HepG2 (cell line): ENCODE measurements at regions not wholly inside any gene's neighbourhood (a gene's known extent, or its start where the extent isn't known, plus 50 kb on each side); places are given as distances from the start of the nearest gene placed in this dataset.

ENCODE experiments used
- ATAC-seq: fragments of 200-7000 bp; cut with Tn5 transposase; 3 replicates; pipeline ENCODE4 v1.9.1; 2020; ENCODE audit warnings: mild to moderate bottlenecking, moderate library complexity
- BruUV-seq: library from RNA; stranded (reverse); fragments of 400-500 nt; replicated peaks from 2 replicates; lab custom pipeline; 2021; lab: Mats Ljungman, UMichigan
- CTCF ChIA-PET: fragments of 300-600 bp; formaldehyde crosslinking; extraction: SDS; loops from one replicate; lab custom pipeline; 2021; ENCODE audit warnings: low total read pairs, inconsistent platforms, low intra/inter-chr PET ratio; lab: Yijun Ruan, JAX
- POLR2A ChIA-PET: fragments of 350-600 bp; sonication (Branson Sonifier 250); formaldehyde crosslinking; loops from one replicate; lab custom pipeline; 2020; ENCODE audit warnings: antibody characterized with exemption, inconsistent platforms; lab: Yijun Ruan, JAX
- DNase-seq: peaks from one replicate; pipeline ENCODE4 v3.0.0-alpha.2; 2015; ENCODE audit warnings: low spot score
- FAIRE-seq: peaks from 3 replicates; lab custom pipeline; 2011; peaks lifted over from hg19 to GRCh38; lab: Jason Lieb, UNC
- H2AFZ ChIP-seq: one replicate; pipeline ENCODE4 v1.6.1; 2011; ENCODE audit warnings: low read length, inconsistent platforms
- H3K27ac ChIP-seq: fragments of 300-600 bp; 3 replicates; pipeline ENCODE4 v1.8.0; 2011; ENCODE audit warnings: mixed run types, mild to moderate bottlenecking, mixed read lengths, low read length, inconsistent platforms; ENCODE audit not compliant: insufficient read depth; ENCODE audit errors: extremely low read length
- H3K27me3 ChIP-seq, 2 experiments: fragments of 200-600 bp in 1 of 2; 2 replicates in 1 of 2; 3 replicates in 1 of 2; pipeline versions ENCODE4 v1.6.0 to v1.8.0; 2011; ENCODE audit warnings: low read length in 2 of 2, mild to moderate bottlenecking in 2 of 2, moderate library complexity in 2 of 2, inconsistent platforms in 1 of 2; ENCODE audit not compliant: insufficient read depth in 2 of 2, control insufficient read depth in 1 of 2
- H3K36me3 ChIP-seq, 2 experiments: fragments of 200-600 bp in 1 of 2; replicated peaks in 1 of 2; 2 replicates in 1 of 2; 3 replicates in 1 of 2; pipeline versions ENCODE4 v1.5.1 to v1.8.0; 2011; ENCODE audit warnings: low read length in 2 of 2, inconsistent platforms in 1 of 2; ENCODE audit not compliant: insufficient read depth in 2 of 2, control insufficient read depth in 1 of 2
- H3K4me1 ChIP-seq: 2 replicates; pipeline ENCODE4 v1.5.1; 2012; ENCODE audit warnings: low read length, inconsistent platforms; ENCODE audit not compliant: insufficient read depth
- H3K4me2 ChIP-seq: 2 replicates; pipeline ENCODE4 v1.6.0; 2011; ENCODE audit warnings: low read depth, low read length, inconsistent platforms
- H3K4me3 ChIP-seq, 3 experiments: fragments of 200-600 bp in 1 of 3; sonication (generic), shearing (Covaris generic) in 1 of 3; replicated peaks in 1 of 3; 2 replicates each; pipeline ENCODE4 v1.5.1; 2011 to 2016; ENCODE audit warnings: low read length in 3 of 3, inconsistent platforms in 2 of 3, low read depth in 2 of 3, mild to moderate bottlenecking in 2 of 3, control low read depth in 1 of 3, mixed read lengths in 1 of 3; ENCODE audit not compliant: insufficient read depth in 1 of 3
- H3K79me2 ChIP-seq: one replicate; pipeline ENCODE4 v1.6.1; 2011; ENCODE audit warnings: low read length, inconsistent platforms; ENCODE audit not compliant: insufficient read depth
- H3K9ac ChIP-seq: 2 replicates; pipeline ENCODE4 v1.6.0; 2011; ENCODE audit warnings: mild to moderate bottlenecking, low read depth, low read length, inconsistent platforms; ENCODE audit not compliant: insufficient read depth
- H3K9me3 ChIP-seq: 2 replicates; pipeline ENCODE4 v1.5.1; 2012; ENCODE audit warnings: mild to moderate bottlenecking, low read length
- H4K20me1 ChIP-seq: 2 replicates; pipeline ENCODE4 v1.6.0; 2011; ENCODE audit warnings: inconsistent platforms, mild to moderate bottlenecking, low read length, moderate library complexity; ENCODE audit not compliant: insufficient read depth
- CENPBD1 ChIP-seq: sonication (generic); formaldehyde crosslinking; IDR thresholded peaks from 2 replicates; pipeline ENCODE4 v1.8.0; 2022; ENCODE audit warnings: missing genetic modification reagents, low read depth, mild to moderate bottlenecking, borderline replicate concordance
- CHD2 ChIP-seq: IDR thresholded peaks from 2 replicates; pipeline ENCODE4 v1.6.1; 2011; ENCODE audit warnings: low read depth, low read length, improper control_type of control experiment
- ISX ChIP-seq: sonication (generic); formaldehyde crosslinking; conservative IDR thresholded peaks from 2 replicates; pipeline ENCODE4 v1.5.0; 2020; ENCODE audit warnings: missing genetic modification reagents
- MNT ChIP-seq: fragments of 450-650 bp; IDR thresholded peaks from 2 replicates; pipeline ENCODE4 v1.6.1; 2016
- NCOA2 ChIP-seq: sonication (generic); formaldehyde crosslinking; IDR thresholded peaks from 2 replicates; pipeline ENCODE4 v1.8.0; 2022; ENCODE audit warnings: inconsistent platforms
- PCBP1 ChIP-seq: fragments of 200-400 bp; formaldehyde crosslinking; IDR thresholded peaks from 2 replicates; pipeline ENCODE4 v1.6.1; 2017; ENCODE audit warnings: mild to moderate bottlenecking, low read depth, low read length, borderline replicate concordance
- SNAPC4 ChIP-seq: sonication (generic); formaldehyde crosslinking; IDR thresholded peaks from 2 replicates; pipeline ENCODE4 v1.4.0; 2020; ENCODE audit warnings: mild to moderate bottlenecking, missing genetic modification reagents
- TBX3 ChIP-seq: fragments of 450-650 bp; IDR thresholded peaks from 2 replicates; pipeline ENCODE4 v1.6.1; 2017; ENCODE audit warnings: antibody characterized with exemption, mild to moderate bottlenecking, inconsistent platforms, borderline replicate concordance
- ZFP36L2 ChIP-seq: sonication (generic); formaldehyde crosslinking; IDR thresholded peaks from 2 replicates; pipeline ENCODE4 v1.4.0; 2020; ENCODE audit warnings: missing genetic modification reagents
- ZNF546 ChIP-seq: sonication (generic); formaldehyde crosslinking; conservative IDR thresholded peaks from 2 replicates; pipeline ENCODE4 v1.8.1; 2023; ENCODE audit warnings: mild to moderate bottlenecking, missing genetic modification reagents
- ZNF747 ChIP-seq: sonication (generic); formaldehyde crosslinking; IDR thresholded peaks from 2 replicates; pipeline ENCODE4 v1.8.1; 2023; ENCODE audit warnings: missing genetic modification reagents, mild to moderate bottlenecking, borderline replicate concordance
- WGBS: methylation state at CpG from one replicate; pipeline ENCODE4 v1.1.6; 2017; ENCODE audit warnings: low lambda C conversion rate; 5-methylcytosine and 5-hydroxymethylcytosine counted together
- in situ Hi-C: cut with HindIII; loops from 2 replicates; pipeline ENCODE4 v1.10.0; 2017; ENCODE audit warnings: low pct_unique_long_range_greater_than_20kb; ENCODE audit not compliant: extremely low pct_ligation_motif_present
- intact Hi-C: fragments of 100-400 bp; cut with micrococcal nuclease; formaldehyde crosslinking; loops from one replicate; pipeline ENCODE4 v1.10.0; 2022; ENCODE audit not compliant: unreplicated experiment

- H3K36me3 ChIP-seq, result no peaks in the 10 kb centered on the region
- no TSS peak for BruUV-seq
- CTCF ChIA-PET, result no interaction called here
- FAIRE-seq (no peak), DNase-seq (no peak), ATAC-seq (no peak)
- no peaks in the 10 kb centered on the region for H3K79me2 ChIP-seq
- no peak overlapping the region for H3K4me3 ChIP-seq
- 22% methylated on average over 4 of the region's 4 CpGs for WGBS
- no peaks in the 10 kb centered on the region for H4K20me1 ChIP-seq
- no peak overlapping the region for H3K9ac ChIP-seq
- no peaks in the 10 kb centered on the region for H3K9me3 ChIP-seq
- intact Hi-C loops, result no loop called here
- H2AFZ ChIP-seq, result no peak overlapping the region
- H3K27ac ChIP-seq, result no peak overlapping the region
- TF ChIP-seq ZFP36L2 (CRISPR knock-in tag) (no peak), CENPBD1 (no peak), CHD2 (no peak), ZNF747 (no peak), ZNF546 (CRISPR knock-in tag) (no peak), TBX3 (no peak), NCOA2 (CRISPR knock-in tag) (no peak), PCBP1 (no peak), MNT (no peak), SNAPC4 (CRISPR knock-in tag) (no peak), ISX (CRISPR knock-in tag) (no peak)
- POLR2A ChIA-PET, result no interaction called here
- H3K4me2 ChIP-seq, result no peak overlapping the region
- no peaks in the 10 kb centered on the region for H3K27me3 ChIP-seq
- in situ Hi-C loops, result no loop called here
- H3K4me1 ChIP-seq, result no peaks in the 10 kb centered on the region
Observed at GRCh38 chr3:73292220-73292619, 230.8 kb downstream of the EBLN2 start.
